Ectodermal cell (in vitro differentiated cells): ENCODE measurements at regions not wholly inside any gene's neighbourhood (a gene's known extent, or its start where the extent isn't known, plus 50 kb on each side); places are given as distances from the start of the nearest gene placed in this dataset.

Experiments used
- H3K27ac ChIP-seq: 2 replicates; pipeline ENCODE4 v1.7.0; 2013; ENCODE audit warnings: mild to moderate bottlenecking, low read depth, low read length; ENCODE audit not compliant: insufficient read depth, poor library complexity, severe bottlenecking
- H3K27me3 ChIP-seq: 2 replicates; pipeline ENCODE4 v1.7.0; 2013; ENCODE audit warnings: mild to moderate bottlenecking, low read length; ENCODE audit not compliant: insufficient read depth, control insufficient read depth, poor library complexity, severe bottlenecking
- H3K36me3 ChIP-seq: one replicate; pipeline ENCODE4 v1.7.0; 2013; ENCODE audit warnings: low read length; ENCODE audit not compliant: control insufficient read depth, insufficient read depth
- H3K4me1 ChIP-seq: one replicate; pipeline ENCODE4 v1.7.0; 2013; ENCODE audit warnings: low read length; ENCODE audit not compliant: control insufficient read depth, insufficient read depth
- H3K4me3 ChIP-seq: 2 replicates; pipeline ENCODE4 v1.7.0; 2013; ENCODE audit warnings: low read depth, low read length, control low read depth; ENCODE audit not compliant: insufficient read depth
- H3K9me3 ChIP-seq: 2 replicates; pipeline ENCODE4 v1.7.0; 2013; ENCODE audit warnings: mild to moderate bottlenecking, low read length, moderate library complexity; ENCODE audit not compliant: control insufficient read depth
- WGBS, 2 experiments: methylation state at CpG; one replicate each; pipeline ENCODE4 v1.1.7; 2013; ENCODE audit warnings: missing lambda C conversion rate in 2 of 2; 5-methylcytosine and 5-hydroxymethylcytosine counted together

DNA sequence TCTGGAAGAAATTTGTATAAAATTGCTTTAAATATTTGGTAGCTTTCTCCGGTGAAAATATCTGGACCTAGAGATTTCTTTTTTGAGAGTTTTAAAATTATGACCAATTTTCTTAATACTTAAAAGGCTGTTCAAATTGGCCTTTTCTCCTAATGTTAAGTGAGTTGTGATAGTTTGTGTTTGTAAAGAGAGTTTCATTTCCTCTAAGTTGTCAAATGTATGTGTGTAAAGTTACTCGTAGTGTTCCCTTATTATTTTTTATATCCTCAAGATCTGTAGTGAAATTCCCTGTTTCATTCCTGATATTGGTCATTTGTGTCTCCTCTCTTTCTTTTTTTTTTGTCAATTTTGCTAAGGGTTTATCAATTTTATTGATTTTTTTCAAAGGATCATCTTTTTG, 92.6 kb upstream of the CTNNB1 start:
- Histone ChIP-seq H3K4me1 (no peaks in the 10 kb centered on the region), H3K4me3 (no peak overlapping the region), H3K27ac (no peak overlapping the region), H3K27me3 (no peaks in the 10 kb centered on the region), H3K36me3 (no peaks in the 10 kb centered on the region), H3K9me3 (no peaks in the 10 kb centered on the region)
- no CpG with 5 or more reads among the region's 2 CpGs for WGBS, 2 experiments

DNA sequence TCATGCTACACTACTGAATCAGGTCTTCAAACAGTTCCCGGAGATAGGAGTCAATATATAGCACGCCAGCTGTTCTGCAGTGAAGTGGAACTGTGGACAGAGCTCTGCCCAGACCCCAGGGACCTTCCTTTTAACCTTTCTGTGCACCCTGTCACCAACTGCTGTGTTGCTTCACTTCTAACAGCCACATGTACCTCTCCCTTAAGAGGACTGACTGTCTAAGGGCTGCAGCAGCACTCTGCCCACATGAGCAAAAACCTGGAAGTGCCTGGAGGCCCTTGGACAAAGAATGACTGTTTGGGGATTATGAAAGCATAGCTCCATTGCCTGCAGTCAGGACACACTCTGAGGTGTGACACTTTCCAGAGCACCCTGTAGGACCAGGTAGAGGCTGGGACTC, 88.3 kb upstream of the CTNNB1 start:
- Histone ChIP-seq H3K4me1 (no peaks in the 10 kb centered on the region), H3K27me3 (no peaks in the 10 kb centered on the region), H3K9me3 (no peaks in the 10 kb centered on the region), H3K27ac (no peak overlapping the region), H3K4me3 (no peak overlapping the region), H3K36me3 (no peaks in the 10 kb centered on the region)
- WGBS, 2 experiments: 90 to 94% methylated on average over 2 of the region's 2 CpGs

DNA sequence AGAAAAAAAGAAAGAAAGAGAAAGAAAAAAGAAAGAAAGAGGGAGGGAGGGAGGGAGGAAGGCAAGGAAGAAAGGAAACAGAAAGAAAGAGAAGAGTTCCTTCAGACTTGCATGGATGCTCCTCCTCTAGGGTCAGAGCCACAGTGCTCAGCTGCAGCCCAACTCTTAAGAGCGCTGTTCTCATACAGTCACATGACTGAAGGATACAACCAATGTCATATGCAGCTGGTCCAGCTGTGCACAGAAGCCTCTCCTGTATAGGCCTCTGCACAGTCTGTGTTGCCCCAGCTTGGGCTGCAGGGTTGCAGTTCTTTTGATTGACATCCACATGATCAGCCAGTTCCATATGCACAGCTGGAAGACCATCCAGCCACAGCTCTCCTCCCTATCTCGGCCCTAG, 86.8 kb upstream of the CTNNB1 start:
- Histone ChIP-seq H3K36me3 (no peaks in the 10 kb centered on the region), H3K9me3 (no peaks in the 10 kb centered on the region), H3K4me1 (no peaks in the 10 kb centered on the region), H3K27ac (no peak overlapping the region), H3K27me3 (no peaks in the 10 kb centered on the region), H3K4me3 (no peak overlapping the region)
- WGBS, 2 experiments: 87 to 90% methylated on average over 2 of the region's 2 CpGs

DNA sequence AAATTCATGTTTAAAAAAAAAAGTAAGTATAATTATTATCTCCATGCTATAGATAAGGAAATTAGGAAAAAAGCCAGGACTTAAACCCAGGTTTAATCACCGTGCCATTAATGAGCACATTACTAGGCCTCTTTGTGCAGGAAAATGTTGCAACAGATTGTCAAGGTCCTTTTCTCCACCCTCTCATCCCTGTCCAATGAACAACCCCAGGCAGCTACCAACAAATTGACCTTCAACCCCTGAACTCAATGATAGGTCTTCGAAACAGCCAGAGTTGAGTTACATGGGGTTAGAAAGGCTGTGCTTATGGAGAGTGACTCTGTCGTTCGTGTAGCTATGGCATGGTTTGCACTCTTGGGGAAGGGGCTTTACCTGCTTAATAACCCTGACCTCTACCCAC, 84.2 kb upstream of the CTNNB1 start:
- Histone ChIP-seq H3K36me3 (no peaks in the 10 kb centered on the region), H3K27ac (no peak overlapping the region), H3K9me3 (no peaks in the 10 kb centered on the region), H3K27me3 (no peaks in the 10 kb centered on the region), H3K4me1 (peaks cover under 1% of the 10 kb centered on the region), H3K4me3 (no peak overlapping the region)
- 91 to 100% methylated on average over 4 of the region's 4 CpGs for whole genome bisulfite sequencing, 2 experiments

DNA sequence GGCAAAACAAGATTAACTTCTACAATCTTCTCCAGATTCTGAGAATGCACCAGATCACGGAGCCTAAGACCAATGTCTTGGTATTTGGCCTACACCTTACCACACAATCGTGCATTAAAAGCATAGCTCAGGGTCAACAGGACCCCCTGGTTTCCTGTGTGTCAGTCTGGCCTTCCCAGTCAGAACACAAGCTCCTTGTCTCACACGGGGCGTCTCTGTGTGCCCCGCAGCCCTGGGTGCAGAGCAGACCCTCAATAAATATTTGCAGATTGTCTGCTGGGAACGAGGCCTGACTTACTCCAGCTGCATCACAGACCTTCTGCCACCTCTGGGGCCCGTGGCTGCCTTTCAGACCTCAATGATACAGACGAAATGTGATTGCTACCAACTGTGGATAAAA, 82.5 kb upstream of the CTNNB1 start:
- Histone ChIP-seq H3K36me3 (no peaks in the 10 kb centered on the region), H3K27me3 (no peaks in the 10 kb centered on the region), H3K4me1 (peaks cover 5% of the 10 kb centered on the region), H3K9me3 (no peaks in the 10 kb centered on the region), H3K4me3 (no peak overlapping the region), H3K27ac (no peak overlapping the region)
- 92 to 94% methylated on average over 8 of the region's 8 CpGs for WGBS, 2 experiments

DNA sequence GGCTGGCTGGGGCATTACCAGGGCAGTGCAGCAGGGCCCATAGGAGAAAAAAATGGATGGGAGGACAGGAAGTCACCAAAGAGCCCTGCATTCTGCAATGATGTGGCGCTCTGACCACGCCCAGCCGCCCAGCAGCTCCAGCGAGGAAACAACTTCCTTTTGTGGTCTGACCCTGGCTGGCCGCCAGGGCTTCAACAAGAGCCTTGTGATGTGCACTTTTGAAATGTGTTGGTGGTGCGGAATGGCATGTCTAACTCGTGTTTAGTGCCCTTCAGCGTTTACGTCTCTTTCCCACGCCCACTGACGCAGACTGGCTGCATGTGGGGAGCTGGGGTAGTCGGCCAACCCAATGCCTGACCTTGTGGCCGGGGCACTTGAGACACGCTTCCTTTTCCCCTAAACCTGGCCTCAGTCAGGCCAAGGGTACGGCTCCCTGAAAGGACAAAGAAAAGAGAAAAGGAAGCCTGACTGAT, 81.9 kb upstream of the CTNNB1 start:
- H3K4me1 ChIP-seq: peaks cover 5% of the 10 kb centered on the region
- no peak overlapping the region for H3K27ac ChIP-seq
- no peaks in the 10 kb centered on the region for H3K36me3 ChIP-seq
- H3K27me3 ChIP-seq: no peaks in the 10 kb centered on the region
- H3K4me3 ChIP-seq: no peak overlapping the region
- no peaks in the 10 kb centered on the region for H3K9me3 ChIP-seq
- WGBS, 2 experiments: 95% methylated on average over 15 of the region's 15 CpGs

DNA sequence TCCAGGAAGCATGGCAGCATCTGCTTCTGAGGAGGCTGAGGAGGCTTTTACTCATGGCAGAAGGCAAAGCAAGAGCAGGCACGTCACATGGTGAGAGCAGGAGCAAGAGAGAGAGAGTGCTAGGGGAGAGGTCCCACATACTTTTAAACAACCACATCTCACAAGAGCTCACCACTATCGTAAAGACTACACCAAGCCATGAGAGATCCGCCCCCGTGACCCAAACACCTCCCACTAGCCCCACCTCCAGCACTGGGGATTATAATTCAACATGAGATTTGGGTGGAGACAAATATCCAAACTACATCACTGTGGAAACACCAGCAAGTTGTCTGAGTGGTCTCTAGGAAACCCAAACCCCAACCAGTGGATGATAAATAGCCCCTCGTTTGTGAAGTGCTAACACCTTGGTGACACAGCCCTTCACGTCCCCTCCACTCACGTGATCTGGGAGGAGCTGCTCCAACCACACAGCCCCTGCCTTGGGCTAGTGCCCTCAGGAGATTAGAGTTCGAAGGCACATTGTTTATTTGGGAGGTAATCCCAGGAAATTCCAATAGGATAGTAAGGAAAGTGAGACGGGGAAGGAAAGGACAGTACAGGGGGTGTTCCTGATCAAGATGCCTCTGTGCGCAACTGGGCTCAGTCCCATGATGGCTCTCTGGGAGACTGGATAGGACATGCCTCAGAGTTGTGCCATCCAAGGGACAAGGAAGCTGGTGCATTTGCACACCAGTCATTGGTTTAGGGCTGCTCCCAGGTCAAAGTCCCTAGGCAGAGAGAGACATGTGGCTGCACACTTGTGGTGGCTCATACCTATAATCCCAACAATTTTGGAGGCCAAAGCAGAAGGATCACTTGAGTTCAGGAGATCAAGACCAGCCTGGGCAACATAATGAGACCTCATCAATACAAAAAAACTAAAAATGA, 80.6 kb upstream of the CTNNB1 start:
- Histone ChIP-seq H3K4me1 (peaks cover 5% of the 10 kb centered on the region), H3K36me3 (no peaks in the 10 kb centered on the region), H3K9me3 (no peaks in the 10 kb centered on the region), H3K27ac (no peak overlapping the region), H3K4me3 (no peak overlapping the region), H3K27me3 (no peaks in the 10 kb centered on the region)
- 93 to 95% methylated on average over 10 of the region's 10 CpGs for WGBS, 2 experiments

DNA sequence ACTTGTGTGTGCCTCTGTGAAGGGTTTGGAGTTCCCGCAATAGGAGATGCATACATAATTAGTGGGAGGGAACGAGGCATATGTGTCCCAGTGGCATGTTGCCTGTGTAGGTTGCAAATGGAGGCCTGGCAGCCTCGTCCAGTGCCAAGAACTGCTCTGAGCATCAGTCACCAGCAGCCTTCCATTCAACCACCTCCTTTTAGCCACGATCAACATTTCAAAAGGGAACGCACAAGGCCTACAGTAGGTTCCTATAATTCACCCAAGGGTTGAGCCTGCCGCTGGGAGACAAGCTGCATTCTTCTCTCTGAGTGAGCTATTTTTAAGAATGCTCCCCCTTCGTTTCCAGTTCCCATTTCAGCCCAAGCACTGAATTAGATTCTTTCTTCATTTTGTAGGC, 78.8 kb upstream of the CTNNB1 start:
- no peaks in the 10 kb centered on the region for H3K36me3 ChIP-seq
- no peaks in the 10 kb centered on the region for H3K27me3 ChIP-seq
- 22 to 32% methylated on average over 7 of the region's 7 CpGs for WGBS, 2 experiments
- peaks cover 5% of the 10 kb centered on the region for H3K4me1 ChIP-seq
- H3K27ac ChIP-seq: no peak overlapping the region
- no peaks in the 10 kb centered on the region for H3K9me3 ChIP-seq
- H3K4me3 ChIP-seq: no peak overlapping the region

DNA sequence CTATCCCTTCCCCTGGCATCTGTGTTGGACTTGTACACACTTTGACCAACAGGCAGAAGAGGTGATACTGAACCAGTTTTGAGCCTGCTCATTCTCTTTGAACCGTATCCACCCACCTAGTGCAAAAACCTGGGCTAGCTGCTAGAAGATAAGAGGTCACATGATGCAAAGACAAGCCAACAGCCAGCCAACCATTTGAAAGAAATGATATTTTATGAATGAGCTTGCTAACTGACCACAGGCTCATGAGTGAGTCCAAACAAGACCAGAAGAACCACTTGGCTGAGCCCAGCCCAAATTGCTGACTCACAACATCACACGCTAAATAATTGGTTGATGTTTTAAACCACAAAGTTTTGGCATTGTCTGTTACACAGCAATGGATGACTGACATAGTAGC, 74.0 kb upstream of the CTNNB1 start:
- Histone ChIP-seq H3K4me3 (no peak overlapping the region), H3K4me1 (peaks cover 2% of the 10 kb centered on the region), H3K36me3 (no peaks in the 10 kb centered on the region), H3K27ac (no peak overlapping the region), H3K27me3 (no peaks in the 10 kb centered on the region), H3K9me3 (no peaks in the 10 kb centered on the region)
- 90 to 96% methylated on average over 2 of the region's 2 CpGs for WGBS, 2 experiments

DNA sequence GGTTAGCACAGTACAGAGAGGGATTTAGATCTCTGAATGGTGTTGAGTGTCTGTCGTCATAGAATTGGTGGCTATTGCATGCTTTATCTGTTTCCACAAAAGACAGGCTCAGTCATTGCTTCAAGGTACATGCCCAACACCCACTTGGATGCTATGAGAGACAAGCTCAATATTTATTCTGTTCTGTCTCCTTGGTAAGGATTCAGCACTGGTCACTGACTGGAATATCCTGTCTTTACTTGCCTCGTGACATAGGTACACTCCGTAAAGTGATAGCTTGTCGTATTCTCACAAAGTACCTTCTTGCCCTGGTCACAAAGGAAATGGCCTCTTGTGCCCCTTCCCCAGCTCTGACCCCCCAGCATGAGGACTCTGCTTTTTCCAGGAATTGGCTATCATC, 72.8 kb upstream of the CTNNB1 start:
- no peaks in the 10 kb centered on the region for H3K36me3 ChIP-seq
- no peak overlapping the region for H3K27ac ChIP-seq
- H3K9me3 ChIP-seq: no peaks in the 10 kb centered on the region
- no peaks in the 10 kb centered on the region for H3K27me3 ChIP-seq
- H3K4me3 ChIP-seq: no peak overlapping the region
- no peaks in the 10 kb centered on the region for H3K4me1 ChIP-seq
- 92 to 96% methylated on average over 4 of the region's 4 CpGs for WGBS, 2 experiments
